ENCODE measurements at regions not wholly inside any gene's neighbourhood (a gene's known extent, or its start where the extent isn't known, plus 50 kb on each side); places are given as distances from the start of the nearest gene placed in this dataset.
"Not testable (repeated sequence)": the region's sequence is repeated elsewhere in the genome, so short reads cannot be mapped to it uniquely, and the experiment has no call there.

DNA sequence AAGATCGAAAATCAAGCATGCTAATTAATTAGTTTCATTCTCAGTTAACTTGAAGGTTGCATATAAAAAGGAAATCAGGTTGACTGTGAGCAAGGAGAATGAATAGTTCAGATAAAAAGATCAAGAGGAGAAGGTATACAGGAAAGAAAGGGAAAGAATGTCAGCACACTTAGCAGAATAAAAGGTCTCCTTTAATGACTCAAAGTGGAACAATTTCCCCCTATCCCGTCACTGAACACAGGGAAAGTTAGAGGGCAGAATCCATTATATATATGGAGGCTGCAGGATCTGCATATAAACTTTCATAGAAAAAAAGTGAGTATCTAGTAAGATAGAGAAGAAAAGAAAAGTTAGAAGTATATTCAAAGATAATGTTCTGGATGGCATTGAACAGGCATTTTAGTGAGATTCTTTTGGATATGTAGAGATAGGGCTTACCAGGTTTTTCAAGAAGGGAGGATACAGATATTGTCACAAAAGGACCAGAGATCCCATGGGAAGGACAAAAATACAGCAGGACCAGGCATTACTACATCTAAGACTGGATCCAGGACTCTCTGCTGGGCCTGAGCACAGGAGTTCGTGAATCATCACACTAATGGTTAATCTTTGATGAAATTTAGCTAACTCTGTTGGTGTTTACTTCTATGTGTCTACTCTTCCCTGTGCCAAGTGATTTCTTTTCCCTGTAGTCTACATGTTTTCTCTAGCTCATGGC, 988.2 kb upstream of the ARRDC3 start:
- DNase-seq (ENCODE audit: low spot score) (peak; percentile 41), FAIRE-seq (no peak)

- DNase-seq (ENCODE audit: low spot score) (no peak), FAIRE-seq (no peak)
Observed at GRCh38 chr5:92370032-92370431, 986.9 kb upstream of the ARRDC3 start.

DNA sequence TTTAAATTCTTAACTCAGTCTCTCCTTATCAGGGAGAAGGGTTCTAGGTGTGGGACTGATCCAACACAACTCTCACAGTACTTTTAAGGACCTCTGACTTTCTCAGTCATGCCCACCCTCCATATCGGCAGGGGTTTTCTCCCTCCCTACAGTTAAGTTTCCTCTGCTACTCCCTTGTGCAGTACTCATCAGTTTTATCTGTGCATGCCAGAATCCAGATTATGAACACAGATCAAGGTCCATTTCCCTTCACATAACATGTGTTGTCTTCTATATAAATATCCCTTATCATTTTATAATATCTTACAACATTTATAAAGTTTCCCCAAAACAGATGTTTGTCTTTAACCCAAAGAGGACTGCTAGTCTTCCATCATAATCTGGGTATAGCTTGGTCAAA, 986.5 kb upstream of the ARRDC3 start:
- DNase-seq (ENCODE audit: low spot score) = no peak

GRCh38 chr5:92364986-92365550, 982.0 kb upstream of the ARRDC3 start:
- DNase-seq (ENCODE audit: low spot score) = no peak
- no peak for FAIRE-seq

More for the DNA sequence above, 986.5 kb upstream of the ARRDC3 start:
- no peak for FAIRE-seq

DNA sequence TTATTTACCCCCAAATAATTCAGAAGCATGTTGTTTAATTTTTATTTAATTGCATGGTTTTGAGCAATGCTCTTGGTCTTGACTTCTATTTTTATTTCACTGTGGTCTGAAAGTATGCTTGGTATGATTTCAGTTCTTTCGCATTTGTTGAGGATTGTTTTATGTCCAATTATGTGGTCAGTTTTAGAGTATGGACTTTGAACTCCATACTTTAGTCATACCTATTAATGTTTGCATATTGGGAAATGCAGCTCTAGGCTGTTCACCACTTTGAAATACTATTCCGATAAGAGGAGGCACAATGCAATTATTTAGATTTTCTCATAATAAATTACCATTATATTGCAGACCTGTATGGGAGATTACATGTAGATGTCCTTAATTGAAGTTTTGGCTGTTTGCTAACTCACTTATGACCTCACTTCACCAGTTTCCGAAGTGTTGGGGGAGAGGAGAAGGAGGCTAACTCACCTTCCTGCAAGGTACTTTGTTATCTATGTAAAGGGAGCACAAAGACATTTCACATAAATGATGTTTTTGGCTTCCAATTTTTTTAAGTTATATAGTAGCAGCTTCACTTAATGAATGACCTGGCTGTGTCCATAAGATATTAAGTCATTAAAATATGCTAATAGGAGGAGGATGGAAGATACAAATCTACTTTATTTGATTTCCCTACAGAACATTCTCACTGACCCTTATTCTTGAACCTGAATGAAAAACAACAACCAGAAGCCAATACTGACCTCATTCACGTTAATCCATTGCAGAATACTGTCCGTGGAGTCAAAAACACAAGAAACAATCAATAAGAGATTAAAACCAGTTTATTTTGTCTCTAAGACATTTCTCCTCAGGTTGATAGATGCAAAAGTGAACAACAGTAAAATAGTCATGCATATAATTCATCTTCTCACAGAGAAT, 970.3 kb upstream of the ARRDC3 start:
- FAIRE-seq (peak; percentile 77), DNase-seq (ENCODE audit: low spot score) (peak; percentile 41)

GRCh38 chr5:92337772-92338234, 954.7 kb upstream of the ARRDC3 start:
- DNase-seq (ENCODE audit: low spot score) = no peak
- FAIRE-seq = no peak

- FAIRE-seq (no peak), DNase-seq (ENCODE audit: low spot score) (peak; percentile 3)
Observed at GRCh38 chr5:92332039-92332438, 948.9 kb upstream of the ARRDC3 start.

- DNase-seq (ENCODE audit: low spot score) (no peak), FAIRE-seq (no peak)
Observed at GRCh38 chr5:92330365-92330764, 947.2 kb upstream of the ARRDC3 start.

DNA sequence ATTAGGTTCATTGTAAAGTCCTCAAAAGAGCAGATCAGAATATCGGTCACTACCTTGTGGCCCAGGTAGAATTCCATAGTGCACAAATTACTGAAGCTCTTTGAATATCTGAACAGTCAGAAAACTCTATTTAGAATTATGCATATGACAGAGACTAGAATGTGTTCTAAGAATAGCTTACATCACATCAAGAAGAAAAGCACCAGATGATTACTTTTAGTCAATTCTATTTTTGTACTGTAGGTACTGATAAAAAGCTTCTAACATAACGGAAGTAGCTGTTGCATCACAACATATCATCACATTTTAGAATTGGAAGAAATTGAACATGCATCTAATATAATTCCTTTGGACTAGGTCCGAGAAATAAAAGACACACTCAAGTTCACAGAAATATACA, 946.6 kb upstream of the ARRDC3 start:
- FAIRE-seq (no peak), DNase-seq (ENCODE audit: low spot score) (no peak)

GRCh38 chr5:92328584-92329259, 945.6 kb upstream of the ARRDC3 start:
- FAIRE-seq = no peak
- DNase-seq (ENCODE audit: low spot score) = no peak

DNA sequence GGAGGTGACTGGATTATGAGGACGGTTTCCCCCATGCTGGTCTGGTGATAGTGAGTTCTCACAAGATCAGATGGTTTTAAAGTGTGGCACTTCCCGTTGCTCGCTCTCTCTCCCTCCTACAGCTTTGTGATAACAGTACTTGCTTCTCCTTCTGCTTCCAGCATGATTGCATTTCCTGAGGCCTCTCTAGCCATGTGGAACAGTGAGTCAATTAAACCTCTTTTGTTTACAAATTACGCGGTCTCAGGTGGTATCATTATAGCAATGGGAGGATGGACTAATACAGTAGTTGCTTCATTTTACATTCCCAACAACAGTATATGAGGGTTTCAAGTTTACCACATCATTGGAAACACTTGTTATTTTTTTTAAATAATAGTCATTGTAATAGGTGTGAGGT, 937.3 kb upstream of the ARRDC3 start:
- FAIRE-seq (no peak), DNase-seq (ENCODE audit: low spot score) (no peak)

DNA sequence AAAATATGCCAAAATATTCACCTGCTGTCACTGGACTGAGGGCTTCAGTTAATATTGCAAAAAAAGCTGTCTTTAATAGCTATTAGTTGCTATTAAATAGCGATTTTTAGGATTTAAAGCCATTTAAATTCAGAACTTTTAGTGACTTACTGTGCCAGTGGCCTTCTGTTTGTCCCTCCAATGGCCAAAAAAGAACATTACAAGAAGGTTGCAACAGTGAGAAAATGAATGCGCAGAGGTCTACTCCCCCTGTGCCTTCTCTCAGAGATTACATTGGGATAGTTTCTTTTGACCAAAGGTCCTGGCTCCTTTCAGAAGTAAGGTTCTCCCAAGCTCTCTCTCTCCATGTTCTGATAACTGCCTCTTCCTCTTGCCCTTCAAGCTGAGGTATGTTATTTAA, 930.3 kb upstream of the ARRDC3 start:
- DNase-seq (ENCODE audit: low spot score) (no peak), FAIRE-seq (no peak)

GRCh38 chr5:92309336-92309991, 926.3 kb upstream of the ARRDC3 start:
- FAIRE-seq (peak; percentile 27), DNase-seq (ENCODE audit: low spot score) (peak; percentile 12)

DNA sequence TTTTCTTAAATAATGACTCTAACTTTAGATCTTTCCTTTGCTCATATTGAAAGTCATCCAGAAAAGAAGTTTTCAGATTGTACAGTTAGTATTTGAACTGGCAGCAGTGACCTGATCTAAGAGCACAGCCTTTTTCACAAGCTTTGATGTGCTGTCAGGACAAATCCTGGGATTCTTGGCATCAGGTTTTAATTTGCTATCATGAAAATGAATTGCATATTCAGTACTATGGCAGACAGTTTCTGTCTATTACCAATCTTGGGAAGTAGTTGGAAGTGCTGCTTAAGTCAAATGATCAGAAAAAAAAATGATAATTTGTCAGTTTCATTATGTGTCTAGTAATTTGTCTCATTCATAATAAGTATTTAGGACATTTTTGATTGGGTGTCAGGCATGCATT, 925.6 kb upstream of the ARRDC3 start:
- DNase-seq (ENCODE audit: low spot score) = no peak
- FAIRE-seq = no peak

DNA sequence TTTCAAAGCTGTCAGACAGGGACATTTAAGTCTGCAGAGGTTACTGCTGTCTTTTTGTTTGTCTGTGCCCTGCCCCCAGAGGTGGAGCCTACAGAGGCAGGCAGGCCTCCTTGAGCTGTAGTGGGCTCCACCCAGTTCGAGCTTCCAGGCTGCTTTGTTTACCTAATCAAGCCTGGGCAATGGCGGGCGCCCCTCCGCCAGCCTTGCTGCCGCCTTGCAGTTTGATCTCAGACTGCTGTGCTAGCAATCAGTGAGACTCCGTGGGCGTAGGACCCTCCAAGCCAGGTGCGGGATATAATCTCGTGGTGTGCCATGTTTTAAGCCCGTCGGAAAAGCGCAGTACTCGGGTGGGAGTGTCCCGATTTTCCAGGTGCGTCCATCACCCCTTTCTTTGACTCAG, 919.2 kb upstream of the ARRDC3 start:
- not testable (repeated sequence) for DNase-seq (ENCODE audit: low spot score); FAIRE-seq

DNA sequence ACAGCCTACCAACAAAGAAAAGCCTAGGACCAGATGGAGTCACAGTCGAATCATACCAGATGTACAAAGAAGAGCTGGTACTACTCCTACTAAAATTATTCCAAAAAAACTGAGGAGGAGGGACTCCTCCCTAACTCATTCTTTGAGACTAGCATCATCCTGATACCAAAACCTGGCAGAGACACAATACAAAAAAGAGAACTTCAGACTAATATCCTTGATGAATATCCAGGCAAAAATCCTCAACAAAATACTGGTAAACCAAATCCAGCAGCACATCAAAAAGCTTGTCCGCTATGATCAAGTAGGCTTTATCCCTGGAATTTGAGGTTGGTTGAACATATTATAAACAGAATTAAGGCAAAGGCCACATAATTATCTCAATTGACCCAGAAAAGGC, 900.4 kb upstream of the ARRDC3 start:
- FAIRE-seq (no peak), DNase-seq (ENCODE audit: low spot score) (no peak)

GRCh38 chr5:92271750-92272149, 888.6 kb upstream of the ARRDC3 start:
- DNase-seq (ENCODE audit: low spot score); FAIRE-seq: not testable (repeated sequence)

- DNase-seq (ENCODE audit: low spot score) = no peak
- FAIRE-seq = no peak
Observed at GRCh38 chr5:92268343-92268742, 885.2 kb upstream of the ARRDC3 start.

- DNase-seq (ENCODE audit: low spot score) (no peak), FAIRE-seq (no peak)
Observed at GRCh38 chr5:92267830-92268229, 884.7 kb upstream of the ARRDC3 start.

DNA sequence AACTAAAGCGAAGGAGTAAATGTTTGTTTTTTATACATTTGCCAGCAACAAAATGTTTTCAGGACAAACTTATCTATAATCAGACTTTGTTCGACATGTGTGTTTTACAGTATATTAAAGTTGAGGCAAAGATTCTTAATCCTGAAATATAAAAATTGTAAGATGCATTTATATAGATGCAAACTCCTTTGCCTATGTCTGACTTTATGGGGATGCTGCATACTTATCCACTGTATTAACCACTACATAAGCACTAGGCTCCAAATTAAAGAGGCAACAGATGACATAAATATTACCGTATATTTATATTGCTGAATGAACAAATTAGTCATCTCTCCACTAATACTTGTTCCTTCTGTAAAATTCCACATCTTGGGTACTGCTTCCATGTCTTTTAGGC, 882.7 kb upstream of the ARRDC3 start:
- no peak for FAIRE-seq
- no peak for DNase-seq (ENCODE audit: low spot score)

DNA sequence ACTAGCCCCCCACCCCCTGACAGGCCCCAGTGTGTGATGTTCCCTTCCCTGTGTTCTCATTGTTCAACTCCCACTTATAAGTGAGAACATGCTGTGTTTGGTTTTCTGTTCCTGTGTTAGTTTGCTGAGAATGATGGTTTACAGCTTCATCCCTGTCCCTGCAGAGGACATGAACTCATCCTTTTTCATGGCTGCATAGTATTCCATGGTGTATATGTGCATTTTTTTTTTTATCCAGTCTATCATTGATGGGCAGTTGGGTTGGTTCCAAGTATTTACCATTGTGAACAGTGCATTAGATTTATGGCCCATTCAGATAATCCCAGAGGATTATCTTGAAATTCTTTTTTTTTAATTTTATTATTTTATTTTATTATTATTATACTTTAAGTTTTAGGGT, 872.5 kb upstream of the ARRDC3 start:
- DNase-seq (ENCODE audit: low spot score); FAIRE-seq: not testable (repeated sequence)

Measured in RCC 7860 (cell line).